ENCODE measurements at regions not wholly inside any gene's neighbourhood (a gene's known extent, or its start where the extent isn't known, plus 50 kb on each side); places are given as distances from the start of the nearest gene placed in this dataset.

- Histone ChIP-seq H3K27ac (no peak overlapping the region), H3K27me3 (no peaks in the 10 kb centered on the region), H3K4me1 (no peaks in the 10 kb centered on the region), H3K4me3 (no peak overlapping the region), H3K9me3 (no peaks in the 10 kb centered on the region), H3K36me3 (no peaks in the 10 kb centered on the region)
- TF ChIP-seq CTCF (IDR thresholded peaks at IDR 0.05): no peak
- no peak for TF ChIP-seq POLR2A (IDR thresholded peaks at IDR 0.05)
- TF ChIP-seq EP300 (IDR thresholded peaks at IDR 0.05; ENCODE audit: low read depth): no peak
- no peak for TF ChIP-seq POLR2AphosphoS5 (IDR thresholded peaks at IDR 0.05)
- WGBS, 2 donors (ENCODE audit: low coverage in 1 of 2): 57% methylated on average over 14 of the region's 14 CpGs; no CpG with 5 or more reads in 1 of the 2 donors
- intact Hi-C loops (cut with DNase I; ENCODE audit: low total_unique reads) (no loop called here), in situ Hi-C loops (cut with MboI; ENCODE audit: low pct_ligation_motif_present in 1 of 4, low pct_unique_long_range_greater_than_20kb in 1 of 4, low sequenced_read_pairs in 3 of 4) (loop anchor here in 1 of 4 donors (25.0 kb wide), 1 partner anchor 214 kb away; no protein-coding TSS in a partner anchor)
- DNase-seq: no peak
Measured at GRCh38 chr1:5725855-5726585, 266.2 kb downstream of the NPHP4 start.

- in situ Hi-C loops (cut with MboI; ENCODE audit: low pct_ligation_motif_present in 1 of 4, low pct_unique_long_range_greater_than_20kb in 1 of 4, low sequenced_read_pairs in 3 of 4) (loop anchor here in 1 of 4 donors (25.0 kb wide), 1 partner anchor 213 kb away; no protein-coding TSS in a partner anchor), intact Hi-C loops (cut with DNase I; ENCODE audit: low total_unique reads) (no loop called here)
- Histone ChIP-seq H3K27ac (no peak overlapping the region), H3K4me1 (no peaks in the 10 kb centered on the region), H3K27me3 (no peaks in the 10 kb centered on the region), H3K36me3 (no peaks in the 10 kb centered on the region), H3K4me3 (no peak overlapping the region), H3K9me3 (no peaks in the 10 kb centered on the region)
- DNase-seq: no peak
- WGBS, 2 donors (ENCODE audit: low coverage in 1 of 2): 82% methylated on average over 13 of the region's 13 CpGs; no CpG with 5 or more reads in 1 of the 2 donors
- TF ChIP-seq POLR2A (IDR thresholded peaks at IDR 0.05): no peak
- no peak for TF ChIP-seq POLR2AphosphoS5 (IDR thresholded peaks at IDR 0.05)
- no peak for TF ChIP-seq EP300 (IDR thresholded peaks at IDR 0.05; ENCODE audit: low read depth)
- TF ChIP-seq CTCF (IDR thresholded peaks at IDR 0.05): no peak
Measured at GRCh38 chr1:5725406-5725805, 266.8 kb downstream of the NPHP4 start.

- Histone ChIP-seq H3K4me3 (no peak overlapping the region), H3K9me3 (no peaks in the 10 kb centered on the region), H3K4me1 (no peaks in the 10 kb centered on the region), H3K27ac (no peak overlapping the region), H3K27me3 (peaks cover 3% of the 10 kb centered on the region), H3K36me3 (no peaks in the 10 kb centered on the region)
- intact Hi-C loops (cut with DNase I; ENCODE audit: low total_unique reads): no loop called here
- TF ChIP-seq EP300 (IDR thresholded peaks at IDR 0.05; ENCODE audit: low read depth) (no peak), CTCF (IDR thresholded peaks at IDR 0.05) (no peak), POLR2A (IDR thresholded peaks at IDR 0.05) (no peak), POLR2AphosphoS5 (IDR thresholded peaks at IDR 0.05) (no peak)
- 81% methylated on average over 9 of the region's 9 CpGs; no CpG with 5 or more reads in 1 of the 2 donors for WGBS, 2 donors (ENCODE audit: low coverage in 1 of 2)
- DNase-seq: no peak
- in situ Hi-C loops (cut with MboI; ENCODE audit: low pct_ligation_motif_present in 1 of 4, low pct_unique_long_range_greater_than_20kb in 1 of 4, low sequenced_read_pairs in 3 of 4): loop anchor here in 1 of 4 donors (25.0 kb wide), 1 partner anchor 213 kb away; no protein-coding TSS in a partner anchor
Measured at GRCh38 chr1:5724847-5725246, 267.4 kb downstream of the NPHP4 start.

- intact Hi-C loops (cut with DNase I; ENCODE audit: low total_unique reads) (no loop called here), in situ Hi-C loops (cut with MboI; ENCODE audit: low pct_ligation_motif_present in 1 of 4, low pct_unique_long_range_greater_than_20kb in 1 of 4, low sequenced_read_pairs in 3 of 4) (no loop called here)
- Histone ChIP-seq H3K36me3 (no peaks in the 10 kb centered on the region), H3K27me3 (peaks cover 11% of the 10 kb centered on the region), H3K4me3 (no peak overlapping the region), H3K4me1 (no peaks in the 10 kb centered on the region), H3K9me3 (no peaks in the 10 kb centered on the region), H3K27ac (no peak overlapping the region)
- DNase-seq: no peak
- WGBS, 2 donors (ENCODE audit: low coverage in 1 of 2): 60 to 87% methylated on average over 2 to 12 of the region's 12 CpGs
- TF ChIP-seq POLR2A (IDR thresholded peaks at IDR 0.05): no peak
- no peak for TF ChIP-seq CTCF (IDR thresholded peaks at IDR 0.05)
- TF ChIP-seq EP300 (IDR thresholded peaks at IDR 0.05; ENCODE audit: low read depth): no peak
Measured at GRCh38 chr1:5722635-5723164, 269.5 kb downstream of the NPHP4 start.
